NCI-H2196 (cell line): ENCODE measurements at regions not wholly inside any gene's neighbourhood (a gene's known extent, or its start where the extent isn't known, plus 50 kb on each side); places are given as distances from the start of the nearest gene placed in this dataset.
"Not testable (repeated sequence)": the region's sequence is repeated elsewhere in the genome, so short reads cannot be mapped to it uniquely, and the experiment has no call there.

Experiments
- DNase-seq: peaks from one replicate; lab custom pipeline; 2025; ENCODE audit not compliant: unreplicated experiment; lab: John Stamatoyannopoulos, UW

- no peak for DNase-seq
Observed at GRCh38 chr2:144931960-144932359, 412.0 kb upstream of the ZEB2 start.

- no peak for DNase-seq
Observed at GRCh38 chr2:144931480-144931879, 411.6 kb upstream of the ZEB2 start.

- DNase-seq = no peak
Observed at GRCh38 chr2:144927429-144927828, 407.5 kb upstream of the ZEB2 start.

- no peak for DNase-seq
Observed at GRCh38 chr2:144925886-144926285, 406.0 kb upstream of the ZEB2 start.

GRCh38 chr2:144924827-144925226 lies 404.9 kb upstream of the ZEB2 start:
- DNase-seq = no peak

GRCh38 chr2:144922519-144922918 lies 402.6 kb upstream of the ZEB2 start:
- no peak for DNase-seq

- DNase-seq = no peak
Observed at GRCh38 chr2:144920755-144921530, 401.0 kb upstream of the ZEB2 start.

- DNase-seq = no peak
Observed at GRCh38 chr2:144914622-144915318, 394.9 kb upstream of the ZEB2 start.

- no peak for DNase-seq
Observed at GRCh38 chr2:144914113-144914512, 394.2 kb upstream of the ZEB2 start.

- DNase-seq = no peak
Observed at GRCh38 chr2:144912206-144912605, 392.3 kb upstream of the ZEB2 start.

- DNase-seq = no peak
Observed at GRCh38 chr2:144905956-144906355, 386.0 kb upstream of the ZEB2 start.

- no peak for DNase-seq
Observed at GRCh38 chr2:144904612-144905011, 384.7 kb upstream of the ZEB2 start.

- not testable (repeated sequence) for DNase-seq
Observed at GRCh38 chr2:144903045-144903444, 383.1 kb upstream of the ZEB2 start.

GRCh38 chr2:144901386-144901785 lies 381.5 kb upstream of the ZEB2 start:
- DNase-seq = not testable (repeated sequence)

GRCh38 chr2:144896341-144896740 lies 376.4 kb upstream of the ZEB2 start:
- DNase-seq = no peak

GRCh38 chr2:144894612-144895599 lies 375.0 kb upstream of the ZEB2 start:
- DNase-seq = no peak

GRCh38 chr2:144893464-144893863 lies 373.5 kb upstream of the ZEB2 start:
- DNase-seq = no peak

- DNase-seq = no peak
Observed at GRCh38 chr2:144890828-144891227, 370.9 kb upstream of the ZEB2 start.

- no peak for DNase-seq
Observed at GRCh38 chr2:144889348-144889747, 369.4 kb upstream of the ZEB2 start.

- DNase-seq = no peak
Observed at GRCh38 chr2:144886862-144887261, 366.9 kb upstream of the ZEB2 start.

GRCh38 chr2:144877893-144878292 lies 358.0 kb upstream of the ZEB2 start:
- no peak for DNase-seq
